Natural killer cell (primary cell): ENCODE measurements at regions not wholly inside any gene's neighbourhood (a gene's known extent, or its start where the extent isn't known, plus 50 kb on each side); places are given as distances from the start of the nearest gene placed in this dataset.

Source experiments
- ATAC-seq, 3 donors: fragments of 150-1000 bp in 2 of 3; fragments of 200-7000 bp in 1 of 3; cut with Tn5 transposase; 1 replicate in 1 of 3; 2 replicates in 2 of 3; pipeline ENCODE4 v1.10.0; 2021; ENCODE audit warnings: mild to moderate bottlenecking in 2 of 3, moderate library complexity in 2 of 3
- DNase-seq, 2 donors: peaks; one replicate each; pipeline versions ENCODE4 v3.0.0 to v3.0.0-alpha.2; 2013 to 2021; ENCODE audit warnings: mixed read lengths in 1 of 2
- H3K27ac ChIP-seq: one replicate; pipeline ENCODE4 v1.5.1; 2013; ENCODE audit warnings: mild to moderate bottlenecking, low read length
- H3K27me3 ChIP-seq: one replicate; pipeline ENCODE4 v1.6.1; 2013; ENCODE audit warnings: low read length; ENCODE audit not compliant: control insufficient read depth, insufficient read depth
- H3K36me3 ChIP-seq: one replicate; pipeline ENCODE4 v1.6.1; 2013; ENCODE audit warnings: low read length; ENCODE audit not compliant: control insufficient read depth, insufficient read depth
- H3K4me1 ChIP-seq: one replicate; pipeline ENCODE4 v1.6.1; 2013; ENCODE audit warnings: low read length; ENCODE audit not compliant: control insufficient read depth, insufficient read depth
- H3K4me3 ChIP-seq: one replicate; pipeline ENCODE4 v1.5.1; 2013; ENCODE audit warnings: low read length
- H3K9me3 ChIP-seq: one replicate; pipeline ENCODE4 v1.6.1; 2013; ENCODE audit warnings: low read length; ENCODE audit not compliant: control insufficient read depth, insufficient read depth
- H3K27ac Mint-ChIP-seq, 2 donors: one replicate each; pipeline ENCODE4 v1.8.0; 2022; ENCODE audit warnings: mild to moderate bottlenecking in 2 of 2, mixed read lengths in 2 of 2, moderate library complexity in 1 of 2
- H3K27me3 Mint-ChIP-seq, 2 donors: one replicate each; pipeline ENCODE4 v1.8.0; 2022; ENCODE audit warnings: low read depth in 2 of 2, mixed read lengths in 2 of 2
- H3K36me3 Mint-ChIP-seq: one replicate; pipeline ENCODE4 v1.8.0; 2022; ENCODE audit warnings: mixed read lengths
- H3K4me1 Mint-ChIP-seq, 2 donors: one replicate each; pipeline ENCODE4 v1.8.0; 2022; ENCODE audit warnings: mixed read lengths in 2 of 2
- H3K4me3 Mint-ChIP-seq: one replicate; pipeline ENCODE4 v1.8.0; 2022; ENCODE audit warnings: mild to moderate bottlenecking, moderate library complexity, mixed read lengths
- H3K9me3 Mint-ChIP-seq, 2 donors: one replicate each; pipeline ENCODE4 v1.8.0; 2022; ENCODE audit warnings: mixed read lengths in 2 of 2
- CTCF ChIP-seq: fragments of 200-600 bp; IDR thresholded peaks from one replicate; pipeline ENCODE4 v1.8.0; 2022; ENCODE audit warnings: antibody characterized with exemption
- WGBS: methylation state at CpG from one replicate; pipeline ENCODE4 v1.1.7; 2013; ENCODE audit warnings: missing lambda C conversion rate; ENCODE audit not compliant: insufficient coverage; 5-methylcytosine and 5-hydroxymethylcytosine counted together
- intact Hi-C: fragments of 100-400 bp; cut with micrococcal nuclease; formaldehyde crosslinking; loops from one replicate; pipeline ENCODE4 v1.14.2; 2022

DNA sequence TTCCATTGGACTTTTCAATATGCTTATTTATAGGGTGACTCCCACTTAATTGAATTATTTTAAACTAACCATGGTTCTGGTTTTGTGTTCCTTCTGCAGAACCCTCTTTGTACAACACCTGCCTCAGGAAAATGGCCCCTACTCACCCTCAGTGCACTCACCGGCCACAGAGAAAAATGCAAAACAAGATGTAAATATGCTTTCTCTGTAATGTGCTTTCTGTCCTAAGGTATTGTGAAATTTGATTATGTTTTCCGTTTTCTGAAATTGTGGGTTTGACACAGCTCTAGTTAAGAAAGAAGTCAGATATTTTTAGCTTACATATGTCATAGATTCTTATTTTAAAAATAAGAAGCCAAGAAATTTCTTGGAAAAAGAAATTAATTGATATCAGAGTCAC lies 357.7 kb upstream of the SMIM21 start:
- ATAC-seq = no peak

GRCh38 chr18:75784390-75784789 lies 356.9 kb upstream of the SMIM21 start:
- H3K4me1 ChIP-seq = no peaks in the 10 kb centered on the region
- H3K27ac Mint-ChIP-seq = no peak overlapping the region
- no peaks in the 10 kb centered on the region for H3K9me3 Mint-ChIP-seq
- H3K4me3 Mint-ChIP-seq = no peak overlapping the region
- H3K36me3 Mint-ChIP-seq = no peaks in the 10 kb centered on the region
- ATAC-seq = no peak
- intact Hi-C loops = no loop called here
- no peak for DNase-seq
- H3K27me3 Mint-ChIP-seq = peaks cover 6 to 7% of the 10 kb centered on the region in 2 donors
- no peak for TF ChIP-seq CTCF
- no peak overlapping the region for H3K4me3 ChIP-seq
- no peaks in the 10 kb centered on the region for H3K36me3 ChIP-seq
- WGBS = 29% methylated on average over 13 of the region's 14 CpGs
- no peaks in the 10 kb centered on the region for H3K9me3 ChIP-seq
- H3K27ac ChIP-seq = no peak overlapping the region
- H3K27me3 ChIP-seq = no peaks in the 10 kb centered on the region
- no peaks in the 10 kb centered on the region for H3K4me1 Mint-ChIP-seq

More for the DNA sequence above, 357.7 kb upstream of the SMIM21 start:
- no peak overlapping the region for H3K4me3 ChIP-seq
- no peak overlapping the region for H3K27ac Mint-ChIP-seq
- intact Hi-C loops = no loop called here
- H3K4me1 ChIP-seq = no peaks in the 10 kb centered on the region
- no peaks in the 10 kb centered on the region for H3K4me1 Mint-ChIP-seq
- DNase-seq = no peak
- no peaks in the 10 kb centered on the region for H3K9me3 Mint-ChIP-seq
- no peak for TF ChIP-seq CTCF
- H3K4me3 Mint-ChIP-seq = no peak overlapping the region
- no peaks in the 10 kb centered on the region for H3K36me3 ChIP-seq
- no peaks in the 10 kb centered on the region for H3K27me3 ChIP-seq
- no peak overlapping the region for H3K27ac ChIP-seq
- H3K36me3 Mint-ChIP-seq = no peaks in the 10 kb centered on the region
- no CpG with 5 or more reads among the region's 2 CpGs for WGBS
- peaks cover 6 to 7% of the 10 kb centered on the region in 2 donors for H3K27me3 Mint-ChIP-seq
- no peaks in the 10 kb centered on the region for H3K9me3 ChIP-seq

GRCh38 chr18:75783566-75784281 lies 356.2 kb upstream of the SMIM21 start:
- Histone ChIP-seq H3K9me3 (no peaks in the 10 kb centered on the region), H3K27me3 (no peaks in the 10 kb centered on the region), H3K4me3 (no peak overlapping the region), H3K27ac (no peak overlapping the region), H3K36me3 (no peaks in the 10 kb centered on the region), H3K4me1 (no peaks in the 10 kb centered on the region)
- no peaks in the 10 kb centered on the region for H3K36me3 Mint-ChIP-seq
- no peak for TF ChIP-seq CTCF
- H3K27ac Mint-ChIP-seq = no peak overlapping the region
- H3K4me1 Mint-ChIP-seq = no peaks in the 10 kb centered on the region
- no peak for ATAC-seq
- intact Hi-C loops = no loop called here
- peaks cover 6 to 7% of the 10 kb centered on the region in 2 donors for H3K27me3 Mint-ChIP-seq
- no peaks in the 10 kb centered on the region for H3K9me3 Mint-ChIP-seq
- no peak overlapping the region for H3K4me3 Mint-ChIP-seq
- WGBS = 78% methylated on average over 11 of the region's 14 CpGs
- no peak for DNase-seq

GRCh38 chr18:75782826-75783225 lies 355.3 kb upstream of the SMIM21 start:
- Histone ChIP-seq H3K4me3 (no peak overlapping the region), H3K9me3 (no peaks in the 10 kb centered on the region), H3K27ac (no peak overlapping the region), H3K4me1 (no peaks in the 10 kb centered on the region), H3K27me3 (no peaks in the 10 kb centered on the region), H3K36me3 (no peaks in the 10 kb centered on the region)
- Mint-ChIP-seq H3K36me3 (no peaks in the 10 kb centered on the region), H3K9me3 (no peaks in the 10 kb centered on the region), H3K27me3 (peaks cover 7 to 8% of the 10 kb centered on the region in 2 donors), H3K4me1 (no peaks in the 10 kb centered on the region), H3K27ac (no peak overlapping the region), H3K4me3 (no peak overlapping the region)
- intact Hi-C loops = no loop called here
- DNase-seq (no peak), ATAC-seq (peak in 1 of 3 donors; percentile 26)
- TF ChIP-seq CTCF = no peak
- WGBS = 89% methylated on average over 11 of the region's 11 CpGs
